ENCODE measurements at regions not wholly inside any gene's neighbourhood (a gene's known extent, or its start where the extent isn't known, plus 50 kb on each side); places are given as distances from the start of the nearest gene placed in this dataset.

- CTCF ChIA-PET = no interaction called here
- peaks cover 0 to 8% (median 4%) of the 10 kb centered on the region in 3 donors for H3K9me3 ChIP-seq (ENCODE audit: control extremely low read depth in 1 of 3, control insufficient read depth in 2 of 3, insufficient read depth in 1 of 3, low read length in 2 of 3)
- H3K4me1 Mint-ChIP-seq = no peaks in the 10 kb centered on the region
- intact Hi-C loops (cut with micrococcal nuclease) = no loop called here
- H3K36me3 ChIP-seq (replicated peaks in 1 of 2; ENCODE audit: control extremely low read depth in 1 of 2, control insufficient read depth in 1 of 2, extremely low read depth in 1 of 2, insufficient read depth in 2 of 2, low read length in 1 of 2) = no peaks in the 10 kb centered on the region
- H3K79me2 ChIP-seq (ENCODE audit: control insufficient read depth, insufficient read depth, low read length) = no peaks in the 10 kb centered on the region
- DNase-seq (no peak), ATAC-seq (ENCODE audit: low read depth) (no peak)
- H3K27me3 ChIP-seq (replicated peaks in 1 of 4; ENCODE audit: control extremely low read depth in 1 of 4, control insufficient read depth in 3 of 4, insufficient read depth in 4 of 4, low read length in 3 of 4) = no peaks in the 10 kb centered on the region
- POLR2A ChIA-PET = no interaction called here
- H3K4me3 ChIP-seq (ENCODE audit: control extremely low read depth in 1 of 5, extremely low read depth in 1 of 5, insufficient read depth in 1 of 5, low read depth in 2 of 5, low read length in 4 of 5) = no peak overlapping the region
- H4K20me1 ChIP-seq (ENCODE audit: control insufficient read depth, insufficient read depth, low read length, poor library complexity, severe bottlenecking) = no peaks in the 10 kb centered on the region
- no peak overlapping the region for H3K27ac Mint-ChIP-seq
- no peaks in the 10 kb centered on the region for H3K4me1 ChIP-seq (ENCODE audit: control insufficient read depth in 2 of 2, insufficient read depth in 2 of 2, low read length in 2 of 2)
- H3K27me3 Mint-ChIP-seq = peaks cover 4% of the 10 kb centered on the region
- H3K9me3 Mint-ChIP-seq (ENCODE audit: insufficient read depth) = peaks cover 8% of the 10 kb centered on the region
- no peak for TF ChIP-seq CTCF (IDR thresholded peaks at IDR 0.05)
- TF ChIP-seq EZH2 (IDR thresholded peaks at IDR 0.05; ENCODE audit: borderline replicate concordance, insufficient read depth, low read depth, low read length, poor library complexity, severe bottlenecking) = no peak
- no peak overlapping the region for H3K4me2 ChIP-seq (replicated peaks; ENCODE audit: low read depth, low read length, poor library complexity, severe bottlenecking)
- H3K9ac ChIP-seq (ENCODE audit: low read length) = no peak overlapping the region
- H2AFZ ChIP-seq (ENCODE audit: insufficient read depth, low read depth, low read length, poor library complexity, severe bottlenecking) = no peak overlapping the region
- no peak overlapping the region for H3K27ac ChIP-seq (ENCODE audit: low read length in 2 of 2)
- H3K4me3 Mint-ChIP-seq = no peak overlapping the region
Observed at GRCh38 chr9:82574911-82575310, 488.0 kb downstream of the RASEF start.

GRCh38 chr9:82580921-82581320 is 482.0 kb downstream of the RASEF start:
- no peak overlapping the region for H3K4me2 ChIP-seq (replicated peaks; ENCODE audit: low read depth, low read length, poor library complexity, severe bottlenecking)
- H3K9me3 Mint-ChIP-seq (ENCODE audit: insufficient read depth) = no peaks in the 10 kb centered on the region
- POLR2A ChIA-PET = no interaction called here

More at GRCh38 chr9:82580921-82581320, 482.0 kb downstream of the RASEF start:
- H2AFZ ChIP-seq (ENCODE audit: insufficient read depth, low read depth, low read length, poor library complexity, severe bottlenecking) = no peak overlapping the region
- intact Hi-C loops (cut with micrococcal nuclease) = no loop called here
- Mint-ChIP-seq H3K4me3 (no peak overlapping the region), H3K27me3 (no peaks in the 10 kb centered on the region), H3K4me1 (no peaks in the 10 kb centered on the region), H3K27ac (no peak overlapping the region)
- H3K4me3 ChIP-seq (ENCODE audit: control extremely low read depth in 1 of 5, extremely low read depth in 1 of 5, insufficient read depth in 1 of 5, low read depth in 2 of 5, low read length in 4 of 5) = no peak overlapping the region
- no peak for TF ChIP-seq EZH2 (IDR thresholded peaks at IDR 0.05; ENCODE audit: borderline replicate concordance, insufficient read depth, low read depth, low read length, poor library complexity, severe bottlenecking)
- TF ChIP-seq CTCF (IDR thresholded peaks at IDR 0.05) = no peak
- no peak overlapping the region for H3K9ac ChIP-seq (ENCODE audit: low read length)
- CTCF ChIA-PET = no interaction called here
- H3K79me2 ChIP-seq (ENCODE audit: control insufficient read depth, insufficient read depth, low read length) = no peaks in the 10 kb centered on the region
- no peak overlapping the region for H3K27ac ChIP-seq (ENCODE audit: low read length in 2 of 2)
- H3K4me1 ChIP-seq (ENCODE audit: control insufficient read depth in 2 of 2, insufficient read depth in 2 of 2, low read length in 2 of 2) = no peaks in the 10 kb centered on the region
- DNase-seq (no peak), ATAC-seq (ENCODE audit: low read depth) (no peak)
- H3K27me3 ChIP-seq (replicated peaks in 1 of 4; ENCODE audit: control extremely low read depth in 1 of 4, control insufficient read depth in 3 of 4, insufficient read depth in 4 of 4, low read length in 3 of 4) = no peaks in the 10 kb centered on the region
- H4K20me1 ChIP-seq (ENCODE audit: control insufficient read depth, insufficient read depth, low read length, poor library complexity, severe bottlenecking) = no peaks in the 10 kb centered on the region
- no peaks in the 10 kb centered on the region for H3K36me3 ChIP-seq (replicated peaks in 1 of 2; ENCODE audit: control extremely low read depth in 1 of 2, control insufficient read depth in 1 of 2, extremely low read depth in 1 of 2, insufficient read depth in 2 of 2, low read length in 1 of 2)
- 100% methylated on average over 2 of the region's 2 CpGs for WGBS (ENCODE audit: insufficient coverage)
- H3K9me3 ChIP-seq (ENCODE audit: control extremely low read depth in 1 of 3, control insufficient read depth in 2 of 3, insufficient read depth in 1 of 3, low read length in 2 of 3) = peaks cover 0 to 8% (median 0%) of the 10 kb centered on the region in 3 donors
